ENCODE measurements at regions not wholly inside any gene's neighbourhood (a gene's known extent, or its start where the extent isn't known, plus 50 kb on each side); places are given as distances from the start of the nearest gene placed in this dataset.

- 93% methylated on average over 9 of the region's 9 CpGs for WGBS, 2 donors
- Histone ChIP-seq H3K4me1 (ENCODE audit: control insufficient read depth in 5 of 5, insufficient read depth in 5 of 5, low read length in 5 of 5) (peaks cover 0 to 6% (median 0%) of the 10 kb centered on the region in 5 donors), H3K36me3 (ENCODE audit: control insufficient read depth in 4 of 4, insufficient read depth in 4 of 4, low read length in 4 of 4) (no peaks in the 10 kb centered on the region), H3K4me3 (no peak overlapping the region), H3K9me3 (ENCODE audit: control insufficient read depth in 4 of 4, insufficient read depth in 3 of 4, low read length in 3 of 4) (no peaks in the 10 kb centered on the region), H3K9ac (ENCODE audit: insufficient read depth in 1 of 2, low read length in 2 of 2) (no peak overlapping the region), H3K27ac (ENCODE audit: low read depth in 1 of 2, low read length in 1 of 2) (no peak overlapping the region), H3K27me3 (ENCODE audit: control insufficient read depth in 3 of 3, insufficient read depth in 3 of 3, low read length in 2 of 3) (no peaks in the 10 kb centered on the region)
- no peak for DNase-seq
- no peak for TF ChIP-seq CTCF (IDR thresholded peaks at IDR 0.05; ENCODE audit: control extremely low read depth, extremely low read depth)
- no peak for ATAC-seq (ENCODE audit: insufficient read depth, low FRiP score)
Measured at GRCh38 chr9:129272348-129273025, 94.4 kb upstream of the IER5L start.

- TF ChIP-seq CTCF (IDR thresholded peaks at IDR 0.05; ENCODE audit: control extremely low read depth, extremely low read depth): no peak
- 27 to 52% methylated on average over 11 of the region's 11 CpGs for WGBS, 2 donors
- Histone ChIP-seq H3K9me3 (ENCODE audit: control insufficient read depth in 4 of 4, insufficient read depth in 3 of 4, low read length in 3 of 4) (no peaks in the 10 kb centered on the region), H3K36me3 (ENCODE audit: control insufficient read depth in 4 of 4, insufficient read depth in 4 of 4, low read length in 4 of 4) (no peaks in the 10 kb centered on the region), H3K4me3 (no peak overlapping the region), H3K27me3 (ENCODE audit: control insufficient read depth in 3 of 3, insufficient read depth in 3 of 3, low read length in 2 of 3) (no peaks in the 10 kb centered on the region), H3K27ac (ENCODE audit: low read depth in 1 of 2, low read length in 1 of 2) (no peak overlapping the region), H3K9ac (ENCODE audit: insufficient read depth in 1 of 2, low read length in 2 of 2) (no peak overlapping the region), H3K4me1 (ENCODE audit: control insufficient read depth in 5 of 5, insufficient read depth in 5 of 5, low read length in 5 of 5) (no peaks in the 10 kb centered on the region)
- DNase-seq (no peak), ATAC-seq (ENCODE audit: insufficient read depth, low FRiP score) (no peak)
Measured at GRCh38 chr9:129270903-129271431, 92.9 kb upstream of the IER5L start.

- DNase-seq: no peak
- no peak for TF ChIP-seq CTCF (IDR thresholded peaks at IDR 0.05; ENCODE audit: control extremely low read depth, extremely low read depth)
- Histone ChIP-seq H3K27me3 (ENCODE audit: control insufficient read depth in 3 of 3, insufficient read depth in 3 of 3, low read length in 2 of 3) (no peaks in the 10 kb centered on the region), H3K36me3 (ENCODE audit: control insufficient read depth in 4 of 4, insufficient read depth in 4 of 4, low read length in 4 of 4) (no peaks in the 10 kb centered on the region), H3K9ac (ENCODE audit: insufficient read depth in 1 of 2, low read length in 2 of 2) (no peak overlapping the region), H3K9me3 (ENCODE audit: control insufficient read depth in 4 of 4, insufficient read depth in 3 of 4, low read length in 3 of 4) (no peaks in the 10 kb centered on the region), H3K4me3 (no peak overlapping the region), H3K27ac (ENCODE audit: low read depth in 1 of 2, low read length in 1 of 2) (no peak overlapping the region), H3K4me1 (ENCODE audit: control insufficient read depth in 5 of 5, insufficient read depth in 5 of 5, low read length in 5 of 5) (no peaks in the 10 kb centered on the region)
- no peak for ATAC-seq (ENCODE audit: insufficient read depth, low FRiP score)
- whole genome bisulfite sequencing, 2 donors: 88% methylated on average over 10 of the region's 10 CpGs
Measured at GRCh38 chr9:129270205-129270604, 92.1 kb upstream of the IER5L start.

- 93 to 98% methylated on average over 10 of the region's 10 CpGs for WGBS, 2 donors
- DNase-seq: no peak
- Histone ChIP-seq H3K36me3 (ENCODE audit: control insufficient read depth in 4 of 4, insufficient read depth in 4 of 4, low read length in 4 of 4) (no peaks in the 10 kb centered on the region), H3K9ac (ENCODE audit: insufficient read depth in 1 of 2, low read length in 2 of 2) (no peak overlapping the region), H3K4me1 (ENCODE audit: control insufficient read depth in 5 of 5, insufficient read depth in 5 of 5, low read length in 5 of 5) (no peaks in the 10 kb centered on the region), H3K27ac (ENCODE audit: low read depth in 1 of 2, low read length in 1 of 2) (no peak overlapping the region), H3K4me3 (no peak overlapping the region), H3K9me3 (ENCODE audit: control insufficient read depth in 4 of 4, insufficient read depth in 3 of 4, low read length in 3 of 4) (no peaks in the 10 kb centered on the region), H3K27me3 (ENCODE audit: control insufficient read depth in 3 of 3, insufficient read depth in 3 of 3, low read length in 2 of 3) (no peaks in the 10 kb centered on the region)
- no peak for ATAC-seq (ENCODE audit: insufficient read depth, low FRiP score)
- TF ChIP-seq CTCF (IDR thresholded peaks at IDR 0.05; ENCODE audit: control extremely low read depth, extremely low read depth): no peak
Measured at GRCh38 chr9:129267141-129267540, 89.1 kb upstream of the IER5L start.

Measured in lung (tissue), 11 donors.